HT1080 (cell line): ENCODE measurements at regions not wholly inside any gene's neighbourhood (a gene's known extent, or its start where the extent isn't known, plus 50 kb on each side); places are given as distances from the start of the nearest gene placed in this dataset.

ENCODE experiments used
- DNase-seq: peaks from one replicate; pipeline ENCODE4 v3.0.0-alpha.2; 2015; ENCODE audit warnings: low read depth

DNA sequence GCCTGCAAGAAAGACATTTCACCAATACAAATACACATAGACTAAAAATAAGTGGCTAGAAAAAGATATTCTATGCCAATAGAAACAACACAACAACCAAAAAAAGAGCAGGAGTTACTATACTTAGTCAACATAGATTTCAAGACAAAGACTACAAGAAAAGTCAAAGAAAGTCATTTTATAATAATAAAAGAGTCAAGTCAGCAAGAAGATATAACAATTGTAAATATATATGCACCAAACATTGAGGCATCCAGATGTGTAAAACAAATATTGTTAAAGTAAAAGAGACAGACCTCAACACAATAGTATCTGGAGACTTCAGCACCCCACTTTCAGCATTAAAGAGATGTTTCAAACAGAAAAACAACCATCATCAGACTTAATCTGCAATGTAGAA lies 104.6 kb downstream of the AMY1C start:
- DNase-seq: no peak

DNA sequence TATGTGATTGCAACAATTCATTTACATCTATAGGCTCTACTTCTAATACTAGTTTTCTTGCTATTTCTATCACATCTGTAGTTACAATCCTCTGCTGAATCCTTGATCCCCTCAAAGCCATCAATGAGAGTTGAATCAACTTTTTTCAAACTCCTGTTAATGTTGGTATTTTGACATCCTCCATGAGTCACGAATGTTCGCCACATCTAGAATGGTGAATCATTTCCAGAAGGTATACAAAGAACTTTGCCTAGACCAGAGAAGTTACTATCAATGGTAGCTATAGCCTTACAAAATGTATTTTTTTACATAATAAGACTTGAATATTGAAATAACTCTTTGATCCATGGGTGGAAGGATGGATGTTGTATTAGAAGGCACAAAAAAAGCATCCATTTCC lies 110.0 kb downstream of the AMY1C start:
- DNase-seq: peak; percentile 64

DNA sequence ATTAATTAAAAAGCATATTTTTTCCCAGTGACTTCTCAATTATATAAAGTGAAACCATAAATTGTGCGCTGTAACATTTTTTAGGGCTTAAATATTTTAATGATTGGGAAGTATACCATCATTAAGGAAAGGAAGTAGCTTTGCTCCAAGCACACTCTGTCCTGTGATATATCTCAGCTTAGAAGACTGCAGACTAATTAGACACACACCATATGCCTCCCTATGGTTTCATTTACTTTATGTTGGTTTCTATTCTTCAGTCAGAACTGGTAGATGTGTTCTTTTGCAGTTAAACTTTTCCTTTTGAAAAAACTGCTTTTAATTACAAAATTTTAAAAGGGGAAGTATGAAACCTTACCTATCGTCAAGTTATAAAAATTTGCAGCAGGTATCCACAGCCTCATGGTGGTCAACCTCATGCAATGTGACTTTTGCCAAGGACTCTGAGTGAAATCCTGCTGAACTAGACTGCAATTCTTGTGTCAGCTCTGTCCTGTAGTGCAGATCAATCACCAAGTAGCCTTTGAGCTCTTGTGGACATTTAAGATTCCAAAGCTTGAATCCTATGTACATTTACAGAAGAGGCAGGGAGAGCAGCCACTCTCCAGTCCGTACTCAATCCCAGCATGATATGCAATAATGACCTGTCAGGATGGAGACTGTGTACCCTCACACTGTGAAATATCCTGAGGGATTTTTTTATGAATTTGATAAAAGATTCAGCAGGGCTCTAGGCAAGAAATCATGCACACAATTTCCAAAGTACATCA lies 149.1 kb downstream of the AMY1C start:
- no peak for DNase-seq

DNA sequence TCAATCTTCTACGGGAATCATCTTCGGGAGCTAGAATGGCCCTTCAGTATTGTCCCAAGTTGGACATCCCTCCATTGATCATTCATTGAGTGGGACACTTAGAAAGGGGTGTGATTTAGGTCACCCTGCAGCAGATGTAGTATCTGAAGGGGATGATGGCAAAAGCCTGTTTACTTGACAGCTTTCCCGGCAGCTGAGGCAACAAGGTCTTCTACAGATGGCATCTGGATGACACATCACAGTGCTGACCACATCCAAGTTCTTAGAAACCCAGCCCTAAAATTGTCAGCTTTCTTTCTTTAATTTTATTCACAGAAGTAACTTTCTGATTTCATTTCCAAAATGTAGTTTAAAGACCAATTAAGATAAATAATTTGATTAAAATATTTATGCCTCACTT lies 150.3 kb downstream of the AMY1C start:
- DNase-seq: peak; percentile 51

DNA sequence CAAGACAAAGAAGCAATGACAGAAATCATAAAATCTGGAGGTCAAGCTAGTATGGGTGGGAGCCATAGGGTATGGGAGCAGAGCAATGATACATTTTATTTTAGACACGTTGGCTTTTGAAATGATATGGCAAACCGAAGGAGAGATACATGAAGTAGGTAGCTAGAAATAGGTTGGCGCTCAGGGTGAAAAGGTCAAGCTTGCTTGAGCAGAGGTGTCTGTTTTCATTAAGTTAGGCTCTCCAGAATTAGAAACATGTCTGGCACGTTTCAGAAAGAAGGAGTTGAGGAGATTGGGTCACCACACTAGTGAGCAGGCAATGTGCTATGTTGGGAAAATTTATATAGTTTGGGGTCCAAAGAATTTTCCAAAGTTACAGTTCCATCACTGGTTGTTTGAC lies 151.4 kb downstream of the AMY1C start:
- DNase-seq: no peak

DNA sequence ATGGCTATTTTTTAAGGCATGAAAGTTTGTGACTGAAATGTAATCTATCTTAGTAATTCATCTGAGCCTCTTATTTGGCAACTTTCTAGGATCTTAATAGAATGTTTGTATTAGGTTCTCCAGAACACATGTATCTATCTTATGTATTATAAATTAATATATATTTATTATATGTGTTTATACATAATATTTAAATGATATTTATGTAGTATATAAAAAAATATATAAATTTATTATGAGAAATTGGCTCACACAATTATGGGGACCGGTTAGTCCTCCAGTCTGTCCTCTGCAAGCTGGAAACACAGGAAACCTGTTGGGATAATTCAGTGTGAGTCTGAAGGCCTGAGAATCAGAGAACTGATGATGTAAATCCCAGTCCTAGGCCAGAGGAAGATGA lies 155.7 kb downstream of the AMY1C start:
- no peak for DNase-seq

DNA sequence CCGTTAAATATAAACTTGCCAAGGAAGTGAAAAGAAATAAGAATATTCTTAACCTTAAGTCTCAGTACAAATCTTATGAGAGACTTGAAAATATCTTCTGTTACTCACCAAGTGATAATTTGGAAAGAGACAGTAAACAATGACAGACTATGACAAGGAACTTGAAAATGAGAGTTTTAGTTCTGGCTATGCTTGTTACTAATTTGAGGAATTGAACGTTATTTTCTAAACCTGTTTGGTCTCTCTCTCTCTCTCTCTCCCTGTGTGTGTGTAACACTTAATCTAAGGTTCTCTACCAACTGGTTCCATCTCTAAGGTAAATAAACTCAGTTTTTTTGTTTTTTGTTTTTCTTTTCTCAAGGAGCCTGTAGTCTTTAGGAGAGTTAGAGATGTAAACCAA lies 161.8 kb downstream of the AMY1C start:
- DNase-seq: no peak

DNA sequence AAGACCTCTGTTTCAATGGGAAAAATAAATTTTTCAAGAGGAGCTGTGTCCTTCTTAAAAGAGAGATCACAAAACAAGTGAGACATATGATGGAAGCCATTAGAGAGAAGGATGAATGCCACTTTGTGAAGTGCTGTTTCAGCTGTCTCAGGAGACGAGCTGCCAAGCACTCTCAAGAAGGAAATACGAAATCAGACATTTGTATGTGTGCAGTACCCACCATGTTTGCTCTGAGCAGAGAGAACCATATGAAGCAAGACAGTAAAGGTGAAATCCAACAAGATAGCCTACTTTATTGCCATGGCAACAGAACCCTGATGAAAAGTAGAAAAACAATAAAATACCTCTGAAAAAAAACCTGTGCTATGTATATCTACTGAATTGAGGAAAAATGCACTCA lies 168.1 kb downstream of the AMY1C start:
- no peak for DNase-seq

DNA sequence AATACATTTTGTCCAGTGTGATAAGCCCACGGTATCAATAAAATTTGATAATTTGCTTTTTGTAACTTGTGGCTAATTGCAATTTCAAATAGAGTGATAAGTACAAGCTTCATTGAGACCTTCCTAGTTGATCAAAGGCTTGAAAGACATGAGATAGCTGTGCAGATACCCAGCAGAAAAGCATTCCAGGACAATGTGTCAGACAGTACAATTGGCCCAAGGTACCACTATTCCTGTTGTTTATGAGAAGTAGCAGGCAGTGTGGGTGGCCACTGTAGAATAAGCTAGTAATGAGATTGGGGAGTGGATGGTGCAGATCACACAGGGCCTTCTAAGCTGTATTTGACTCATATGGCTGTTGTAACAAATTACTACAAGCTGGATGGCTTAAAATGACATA lies 182.2 kb downstream of the AMY1C start:
- peak; percentile 11 for DNase-seq

DNA sequence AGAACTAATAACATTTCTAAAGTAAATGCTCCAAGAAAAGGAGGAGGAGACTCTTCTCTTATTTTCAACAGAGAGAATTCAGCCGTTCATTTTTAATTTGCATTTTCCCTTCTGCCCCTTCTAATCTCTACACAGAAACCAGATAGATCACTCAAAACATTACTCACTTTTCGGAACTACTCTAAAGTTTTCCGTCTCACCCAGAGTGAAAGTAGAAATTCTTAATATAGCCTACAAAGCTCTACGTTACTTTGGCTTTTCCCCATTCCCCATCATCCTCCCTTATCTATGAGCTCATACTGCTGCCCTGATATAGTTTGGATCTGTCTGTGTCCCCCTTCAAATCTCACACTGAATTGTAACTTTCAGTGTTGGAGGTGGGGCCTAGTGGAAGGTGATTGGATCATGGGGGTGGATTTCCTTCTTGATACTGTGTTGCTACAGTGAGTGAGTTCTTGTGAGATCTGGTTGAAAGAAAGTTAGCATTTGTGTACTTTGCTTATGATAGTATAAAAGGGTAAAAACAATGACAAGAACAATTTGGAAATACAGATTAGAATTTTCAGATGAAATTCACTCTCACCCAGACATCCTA lies 188.2 kb downstream of the AMY1C start:
- DNase-seq: no peak

DNA sequence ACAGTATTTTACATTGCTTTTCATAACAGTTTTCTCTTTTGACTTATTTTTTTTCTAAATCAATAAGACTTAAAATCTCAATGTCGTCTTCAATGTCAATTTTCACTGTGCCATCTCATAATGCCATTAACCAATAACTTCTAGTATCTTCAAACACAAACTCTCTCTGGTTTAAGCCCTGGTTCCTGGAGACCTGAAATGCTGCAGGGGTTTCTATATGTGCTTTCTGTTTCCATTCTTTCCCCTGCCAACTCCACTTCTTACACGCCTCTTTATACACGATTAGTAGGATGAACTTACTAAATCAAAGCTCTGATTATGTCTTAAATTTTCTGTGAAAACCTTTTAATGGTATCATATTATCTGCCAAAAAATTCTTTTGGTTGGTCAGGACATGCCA lies 191.4 kb downstream of the AMY1C start:
- no peak for DNase-seq

DNA sequence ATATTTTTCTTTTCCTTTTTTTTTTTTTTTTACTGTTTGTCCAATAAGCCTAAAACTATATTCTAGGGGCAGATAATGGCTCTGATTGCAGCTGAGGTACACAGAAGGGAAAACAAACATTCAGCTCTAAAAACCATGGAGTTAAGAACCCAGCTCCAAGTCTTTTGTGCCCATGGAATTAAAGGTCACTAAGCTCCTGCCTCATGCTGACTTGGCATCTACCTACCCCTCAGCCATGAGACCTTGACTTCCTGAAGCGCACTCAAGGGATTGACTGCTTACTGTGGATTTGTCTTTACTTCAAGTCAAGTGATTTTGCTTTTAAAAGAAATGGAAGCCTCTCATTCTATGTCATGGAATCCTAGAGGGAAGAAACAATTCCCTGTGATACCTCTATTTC lies 192.3 kb downstream of the AMY1C start:
- DNase-seq: no peak

DNA sequence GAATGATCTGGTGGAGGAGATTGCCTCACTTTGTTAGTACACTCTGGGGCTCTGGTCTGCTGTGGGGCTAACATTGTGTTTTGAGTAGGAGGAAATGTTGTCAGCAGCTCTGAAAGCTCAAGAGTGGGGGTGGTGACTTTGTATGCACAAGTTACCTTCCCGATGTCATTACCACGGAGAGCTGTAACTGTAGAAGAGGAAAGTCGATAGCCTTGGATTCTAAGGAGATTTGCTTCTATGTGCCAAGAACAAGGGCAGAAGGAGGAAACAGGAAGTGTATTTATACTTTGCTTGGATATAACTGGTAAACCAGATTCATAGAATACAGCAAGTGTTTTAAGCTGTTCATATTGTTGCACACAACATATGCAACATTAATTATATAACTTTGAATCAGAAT lies 196.1 kb downstream of the AMY1C start:
- no peak for DNase-seq

DNA sequence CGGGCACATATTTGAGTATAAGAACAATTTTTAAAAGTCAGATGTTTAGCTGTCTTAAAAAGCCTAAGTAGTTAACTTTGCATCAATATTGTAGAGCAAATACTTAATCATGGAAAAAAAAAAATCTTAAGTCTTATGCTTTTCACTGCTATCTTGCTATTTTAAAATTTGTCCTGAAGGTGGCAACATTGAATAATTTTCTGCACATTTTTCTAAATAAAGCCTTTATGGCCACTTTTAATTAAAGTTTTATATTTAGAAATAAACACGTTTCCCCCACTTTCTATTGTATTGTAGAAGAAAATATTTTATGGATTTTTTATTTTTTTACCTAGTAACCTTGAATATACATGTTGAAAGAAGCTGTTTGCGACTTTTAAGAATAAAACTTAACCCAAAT lies 198.8 kb downstream of the AMY1C start:
- no peak for DNase-seq

DNA sequence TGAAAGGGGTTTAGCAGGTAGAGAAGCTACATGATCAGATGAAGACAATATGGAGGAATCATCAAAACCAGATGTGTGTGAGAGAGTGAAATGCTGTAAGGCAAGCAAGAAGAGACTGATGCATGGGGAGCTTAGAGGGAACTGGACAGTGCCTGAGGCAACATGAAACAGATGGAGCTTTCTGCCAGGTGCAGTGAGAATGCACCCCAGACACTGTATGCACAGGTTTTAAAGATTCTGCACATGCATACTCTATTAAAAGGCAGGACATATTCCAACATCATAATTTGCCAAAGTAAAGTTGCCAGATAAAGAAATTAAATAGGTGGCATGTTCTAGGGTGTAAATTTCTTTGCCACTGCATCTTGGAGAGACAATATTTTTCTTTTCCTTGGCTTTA lies 200.1 kb downstream of the AMY1C start:
- no peak for DNase-seq

DNA sequence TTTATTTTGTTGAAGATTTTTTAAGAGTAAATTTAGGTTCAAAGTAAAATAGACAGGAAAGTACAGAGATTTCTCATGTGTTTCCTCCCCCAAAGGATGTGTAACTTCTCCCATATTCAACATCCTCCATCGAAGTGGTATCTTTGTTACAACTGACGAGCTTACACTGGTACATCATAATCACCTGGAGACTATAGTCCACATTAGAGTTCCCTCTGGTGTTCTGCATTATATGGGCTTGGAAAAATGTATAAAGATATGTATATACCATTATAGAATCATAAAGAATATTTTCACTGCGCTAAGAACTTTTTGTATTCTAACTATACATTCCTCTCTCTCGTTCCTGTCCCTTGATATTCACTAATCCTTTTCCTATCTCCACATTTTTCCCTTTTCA lies 203.7 kb downstream of the AMY1C start:
- DNase-seq: no peak

DNA sequence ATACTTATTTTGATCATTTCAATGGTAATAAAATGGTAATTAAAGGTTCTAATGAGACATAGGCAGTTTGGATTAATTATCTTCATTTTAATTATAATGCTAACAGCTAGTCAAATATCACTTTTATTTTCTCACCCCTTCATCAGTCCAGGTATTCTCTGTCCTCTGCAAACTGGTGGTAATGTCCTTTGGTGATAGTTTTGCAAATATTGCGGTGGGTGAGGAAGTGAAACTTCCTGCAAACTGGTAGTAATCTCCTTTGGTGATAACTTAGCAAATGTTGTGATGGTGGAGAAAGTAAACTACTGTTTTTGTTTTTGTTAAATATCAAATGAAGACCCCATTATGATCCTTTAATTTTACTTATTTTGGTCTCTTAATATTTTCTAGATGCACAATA lies 209.0 kb downstream of the AMY1C start:
- DNase-seq: no peak

DNA sequence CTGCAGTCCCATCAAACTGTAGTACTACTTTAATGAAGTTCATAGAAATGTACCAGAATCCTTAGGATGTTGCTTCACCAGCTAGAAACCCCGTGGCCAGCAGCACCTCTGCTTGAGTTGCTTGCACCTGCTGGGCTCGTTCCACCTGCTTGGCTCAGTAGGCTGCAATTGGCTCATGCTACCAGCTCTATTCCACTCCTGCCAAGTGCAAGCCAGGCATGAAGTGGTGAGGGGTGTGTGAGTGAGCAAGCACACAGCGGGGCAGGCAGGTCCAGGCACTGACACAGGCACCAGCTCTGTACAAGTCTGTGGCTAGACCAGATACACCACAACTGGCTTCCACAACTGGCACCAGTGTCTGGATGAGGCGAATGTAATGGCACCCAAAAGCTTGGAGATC lies 209.9 kb downstream of the AMY1C start:
- DNase-seq: no peak

DNA sequence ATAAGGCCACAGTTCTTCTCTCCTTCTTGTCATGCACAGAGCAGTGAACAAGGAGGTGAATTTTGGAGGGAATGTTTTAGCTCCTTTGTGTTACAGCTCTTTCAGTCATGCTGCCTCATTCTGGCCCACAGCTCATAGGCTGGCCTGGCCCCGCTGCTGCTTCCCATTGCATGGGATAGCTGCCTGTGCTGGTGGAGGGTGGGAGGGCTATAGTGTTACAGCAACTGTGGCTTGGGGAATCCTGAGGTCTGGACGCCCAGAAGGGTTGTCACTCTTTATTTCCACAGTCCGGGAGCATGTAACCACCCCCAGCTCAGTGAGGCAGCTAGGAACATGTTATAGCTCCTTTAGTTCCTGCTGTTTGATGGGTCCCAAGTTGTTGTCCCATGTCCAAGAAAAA lies 210.3 kb downstream of the AMY1C start:
- DNase-seq: no peak

DNA sequence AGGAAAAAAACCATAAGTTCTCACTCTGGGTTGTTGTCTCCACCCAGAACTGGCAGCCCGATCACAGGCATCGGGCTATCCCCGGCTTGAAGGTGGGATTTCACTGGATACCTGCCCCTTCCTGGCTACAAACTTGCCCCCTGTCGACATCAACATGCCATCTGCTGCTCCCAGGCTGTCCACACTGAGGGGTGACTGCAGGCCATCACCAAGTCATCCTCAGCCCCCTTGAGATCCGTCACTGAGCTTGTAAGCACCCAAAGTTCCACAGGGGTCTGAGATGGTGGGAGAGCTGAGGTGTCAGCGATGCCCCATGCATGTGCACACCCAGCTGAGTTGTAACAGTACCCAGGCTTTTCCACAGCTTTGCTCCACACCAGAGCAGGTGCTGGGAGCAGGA lies 211.0 kb downstream of the AMY1C start:
- no peak for DNase-seq

DNA sequence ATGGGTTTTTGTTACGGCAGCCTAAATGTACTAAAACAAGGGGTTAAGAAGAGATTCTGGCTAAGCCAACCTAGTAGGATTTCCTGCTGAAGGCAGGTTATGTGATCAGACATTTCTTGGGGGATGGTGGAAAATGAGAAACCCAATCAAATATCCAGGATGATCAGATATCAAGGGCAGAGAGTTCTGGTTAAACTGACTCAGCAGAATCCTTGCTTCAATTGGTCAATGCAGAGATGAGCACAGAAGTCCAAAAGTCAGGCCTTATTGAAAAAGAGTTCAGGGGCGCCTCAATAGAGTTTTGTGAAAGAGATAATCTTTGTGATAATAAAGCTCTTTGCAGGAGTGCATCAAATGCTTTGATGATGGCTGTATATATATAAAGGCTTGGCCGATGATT lies 237.1 kb downstream of the AMY1C start:
- no peak for DNase-seq

DNA sequence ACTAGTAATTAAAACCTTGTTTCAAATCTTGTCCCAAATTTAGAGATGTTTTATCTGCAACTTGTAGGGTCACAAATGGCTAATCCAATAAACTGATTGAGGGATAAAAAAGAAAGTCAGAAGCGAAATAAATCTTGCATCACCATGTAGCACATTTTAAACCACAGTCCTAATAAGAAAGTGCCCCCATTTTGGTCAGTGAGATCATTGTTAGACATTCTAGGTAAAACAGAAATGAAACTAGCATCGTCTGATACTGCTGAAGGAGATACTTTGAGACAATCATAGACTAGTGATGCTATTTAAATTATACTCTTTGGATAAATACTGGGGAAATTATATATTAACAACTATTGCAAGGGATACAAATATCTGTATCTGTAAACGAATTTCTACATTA lies 247.9 kb downstream of the AMY1C start:
- no peak for DNase-seq

DNA sequence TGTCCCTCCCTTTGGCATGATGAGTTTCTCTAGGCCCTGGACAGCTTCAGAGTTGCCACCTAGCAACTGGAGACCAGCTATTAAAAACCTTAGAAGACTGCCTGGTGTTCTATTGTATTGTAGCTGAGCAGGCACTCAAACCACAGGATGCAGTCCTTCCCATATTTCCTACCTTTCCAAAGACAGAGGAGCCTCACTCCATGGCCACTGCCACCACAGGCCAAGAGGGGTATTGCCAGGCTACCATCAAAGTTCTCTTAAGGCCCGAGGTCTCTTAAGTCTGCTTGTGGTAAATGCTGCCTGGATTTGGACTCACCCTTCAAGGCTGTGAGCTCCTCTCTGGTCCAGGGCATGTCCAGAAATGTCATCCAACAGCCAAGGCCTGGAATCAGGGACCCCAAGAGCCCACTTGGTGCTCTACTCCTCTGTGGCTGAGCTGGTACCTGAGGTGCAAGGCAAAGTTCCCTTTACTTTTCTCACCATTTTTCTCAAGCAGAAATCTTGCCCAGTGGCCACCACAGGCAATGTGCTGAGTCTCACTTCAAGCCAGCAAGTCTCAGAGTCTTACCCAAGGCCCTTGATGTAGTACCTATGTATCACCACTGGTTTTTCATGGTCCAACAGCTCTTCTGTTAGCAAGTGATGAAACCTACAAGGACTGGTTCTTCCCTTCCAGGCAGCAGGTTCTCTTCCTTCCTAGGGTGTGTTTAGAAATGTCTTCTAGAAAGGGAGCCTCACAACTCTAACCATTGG lies 269.4 kb downstream of the AMY1C start:
- no peak for DNase-seq
